NB4 (cell line): ENCODE measurements at regions not wholly inside any gene's neighbourhood (a gene's known extent, or its start where the extent isn't known, plus 50 kb on each side); places are given as distances from the start of the nearest gene placed in this dataset.

Source experiments
- MAX ChIP-seq: IDR thresholded peaks from 2 replicates; pipeline ENCODE4 v1.6.1; 2011; ENCODE audit warnings: low read depth, low read length
- MYC ChIP-seq: IDR thresholded peaks from 2 replicates; pipeline ENCODE4 v1.6.1; 2011; ENCODE audit warnings: low read depth, low read length
- POLR2A ChIP-seq: IDR thresholded peaks from 2 replicates; pipeline ENCODE4 v1.6.1; 2011; ENCODE audit warnings: mild to moderate bottlenecking; ENCODE audit not compliant: insufficient read length; ENCODE audit errors: extremely low read depth
- TF ChIP-seq, protein P1 (sequence below): IDR thresholded peaks from one replicate; pipeline ENCODE4 v1.5.1; 2012; ENCODE audit warnings: low read depth, low read length

DNA sequence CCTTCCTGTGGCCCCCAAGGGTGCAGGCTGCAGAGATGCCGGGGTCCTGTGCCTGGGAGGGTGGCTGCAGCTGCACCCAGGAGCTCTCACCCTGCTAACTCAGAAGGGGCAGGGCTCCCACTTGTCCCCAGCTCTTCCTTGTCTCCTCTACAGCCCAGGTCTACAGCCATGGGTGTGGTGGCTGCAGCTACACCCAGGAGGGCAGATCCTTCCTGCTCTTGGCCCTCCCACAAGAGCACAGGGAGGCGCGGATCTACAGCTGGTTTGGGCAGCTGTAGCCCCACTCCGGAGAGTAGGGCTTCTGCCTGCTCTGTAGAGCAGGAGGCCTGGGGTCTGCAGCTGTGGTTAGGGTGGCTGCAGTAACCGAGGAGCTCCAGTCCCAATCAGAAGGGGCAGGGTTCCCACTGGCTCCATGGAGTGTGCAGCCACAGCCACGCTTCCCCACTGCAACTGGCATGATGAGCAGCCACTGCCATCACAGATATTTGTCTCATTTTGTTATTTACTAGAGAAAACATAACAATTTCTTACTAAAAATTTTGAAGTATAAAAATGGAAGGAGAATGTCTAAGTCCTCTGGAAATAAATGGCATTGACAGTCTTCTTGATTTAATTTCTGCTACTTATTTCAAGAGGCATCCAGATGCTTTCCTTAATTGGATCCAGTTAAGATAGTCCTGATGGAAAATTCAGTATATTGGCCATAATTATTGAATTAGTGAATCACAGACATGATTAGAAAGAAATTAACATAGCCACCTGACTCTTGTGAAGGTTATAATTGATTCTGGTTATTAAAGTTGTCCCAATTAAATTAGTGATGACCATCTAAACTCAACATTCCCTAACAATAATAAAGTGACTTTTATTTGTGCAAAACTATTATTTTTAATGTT is 233.6 kb downstream of the KCNE4 start:
- TF ChIP-seq, protein P1, sequence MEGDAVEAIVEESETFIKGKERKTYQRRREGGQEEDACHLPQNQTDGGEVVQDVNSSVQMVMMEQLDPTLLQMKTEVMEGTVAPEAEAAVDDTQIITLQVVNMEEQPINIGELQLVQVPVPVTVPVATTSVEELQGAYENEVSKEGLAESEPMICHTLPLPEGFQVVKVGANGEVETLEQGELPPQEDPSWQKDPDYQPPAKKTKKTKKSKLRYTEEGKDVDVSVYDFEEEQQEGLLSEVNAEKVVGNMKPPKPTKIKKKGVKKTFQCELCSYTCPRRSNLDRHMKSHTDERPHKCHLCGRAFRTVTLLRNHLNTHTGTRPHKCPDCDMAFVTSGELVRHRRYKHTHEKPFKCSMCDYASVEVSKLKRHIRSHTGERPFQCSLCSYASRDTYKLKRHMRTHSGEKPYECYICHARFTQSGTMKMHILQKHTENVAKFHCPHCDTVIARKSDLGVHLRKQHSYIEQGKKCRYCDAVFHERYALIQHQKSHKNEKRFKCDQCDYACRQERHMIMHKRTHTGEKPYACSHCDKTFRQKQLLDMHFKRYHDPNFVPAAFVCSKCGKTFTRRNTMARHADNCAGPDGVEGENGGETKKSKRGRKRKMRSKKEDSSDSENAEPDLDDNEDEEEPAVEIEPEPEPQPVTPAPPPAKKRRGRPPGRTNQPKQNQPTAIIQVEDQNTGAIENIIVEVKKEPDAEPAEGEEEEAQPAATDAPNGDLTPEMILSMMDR = no peak
- TF ChIP-seq POLR2A = no peak
- no peak for TF ChIP-seq MAX
- no peak for TF ChIP-seq MYC
